Brain microvascular endothelial cell (primary cell): ENCODE measurements at regions not wholly inside any gene's neighbourhood (a gene's known extent, or its start where the extent isn't known, plus 50 kb on each side); places are given as distances from the start of the nearest gene placed in this dataset.
"Not testable (repeated sequence)": the region's sequence is repeated elsewhere in the genome, so short reads cannot be mapped to it uniquely, and the experiment has no call there.

Experiments used
- DNase-seq: peaks from one replicate; pipeline ENCODE4 v3.0.0-alpha.2; 2020
- H3K27ac ChIP-seq: fragments of 250-450 bp; sonication (Bioruptor Pico); 2 replicates; pipeline ENCODE4 v1.5.1; 2020; ENCODE audit warnings: mild to moderate bottlenecking, moderate library complexity
- H3K27me3 ChIP-seq: fragments of 250-450 bp; sonication (Bioruptor Pico); replicated peaks from 2 replicates; pipeline ENCODE4 v1.5.1; 2020; ENCODE audit warnings: mild to moderate bottlenecking
- H3K36me3 ChIP-seq: fragments of 250-450 bp; sonication (Bioruptor Pico); replicated peaks from 2 replicates; pipeline ENCODE4 v1.5.1; 2020; ENCODE audit warnings: mild to moderate bottlenecking
- H3K4me3 ChIP-seq: 2 replicates; pipeline ENCODE4 v1.5.1; 2011; ENCODE audit warnings: low read depth, mild to moderate bottlenecking, control low read depth, low read length, moderate library complexity
- in situ Hi-C: cut with HindIII; loops from 2 replicates; pipeline ENCODE4 v1.10.0; 2017; ENCODE audit warnings: low sequenced_read_pairs, low pct_ligation_motif_present
- TF ChIP-seq, protein P1 (sequence below): IDR thresholded peaks from 2 replicates; pipeline ENCODE4 v1.5.1; 2011; ENCODE audit warnings: low read depth, mild to moderate bottlenecking, moderate library complexity, low read length, control low read depth, inconsistent platforms; ENCODE audit errors: missing control alignments

DNA sequence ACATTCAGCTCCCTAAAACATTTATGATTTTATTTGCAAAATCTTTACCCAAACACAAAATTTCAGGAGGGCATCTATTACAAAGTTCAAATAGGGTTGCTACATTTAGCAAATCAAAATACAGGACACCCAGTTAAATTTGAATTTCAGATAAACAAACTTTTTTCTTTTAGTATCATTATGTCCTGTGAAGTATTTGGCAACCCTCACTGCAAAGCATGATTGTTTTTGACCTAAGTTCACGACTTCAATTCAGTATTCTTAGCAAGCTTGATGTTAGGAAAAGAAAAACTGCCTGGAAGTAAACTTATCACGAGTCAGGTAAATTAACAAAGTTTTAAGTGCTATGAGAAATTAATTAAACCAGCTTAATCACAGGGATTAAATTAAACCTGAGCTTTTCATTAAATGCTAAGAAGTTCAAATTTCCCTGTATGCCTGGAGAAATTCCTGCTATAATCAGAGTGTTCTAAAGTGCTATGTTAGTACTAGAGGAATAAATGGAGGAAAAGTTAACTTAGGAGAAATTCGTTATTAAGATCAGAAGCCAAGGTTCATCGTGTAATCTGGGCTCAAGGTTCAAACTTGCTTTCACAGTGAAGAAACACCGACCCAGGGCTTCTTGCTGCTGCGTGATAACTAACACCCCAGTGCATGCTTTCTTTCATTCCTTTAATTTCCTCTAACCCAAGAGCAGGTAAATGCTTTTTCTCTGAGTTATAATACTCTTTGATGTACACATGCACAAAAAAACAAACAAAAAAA is 298.1 kb downstream of the FOXO1 start:
- no peaks in the 10 kb centered on the region for H3K27me3 ChIP-seq
- no peak overlapping the region for H3K27ac ChIP-seq
- in situ Hi-C loops, result no loop called here
- DNase-seq, result no peak
- H3K36me3 ChIP-seq, result no peaks in the 10 kb centered on the region
- H3K4me3 ChIP-seq, result no peak overlapping the region
- TF ChIP-seq, protein P1, sequence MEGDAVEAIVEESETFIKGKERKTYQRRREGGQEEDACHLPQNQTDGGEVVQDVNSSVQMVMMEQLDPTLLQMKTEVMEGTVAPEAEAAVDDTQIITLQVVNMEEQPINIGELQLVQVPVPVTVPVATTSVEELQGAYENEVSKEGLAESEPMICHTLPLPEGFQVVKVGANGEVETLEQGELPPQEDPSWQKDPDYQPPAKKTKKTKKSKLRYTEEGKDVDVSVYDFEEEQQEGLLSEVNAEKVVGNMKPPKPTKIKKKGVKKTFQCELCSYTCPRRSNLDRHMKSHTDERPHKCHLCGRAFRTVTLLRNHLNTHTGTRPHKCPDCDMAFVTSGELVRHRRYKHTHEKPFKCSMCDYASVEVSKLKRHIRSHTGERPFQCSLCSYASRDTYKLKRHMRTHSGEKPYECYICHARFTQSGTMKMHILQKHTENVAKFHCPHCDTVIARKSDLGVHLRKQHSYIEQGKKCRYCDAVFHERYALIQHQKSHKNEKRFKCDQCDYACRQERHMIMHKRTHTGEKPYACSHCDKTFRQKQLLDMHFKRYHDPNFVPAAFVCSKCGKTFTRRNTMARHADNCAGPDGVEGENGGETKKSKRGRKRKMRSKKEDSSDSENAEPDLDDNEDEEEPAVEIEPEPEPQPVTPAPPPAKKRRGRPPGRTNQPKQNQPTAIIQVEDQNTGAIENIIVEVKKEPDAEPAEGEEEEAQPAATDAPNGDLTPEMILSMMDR, result no peak

DNA sequence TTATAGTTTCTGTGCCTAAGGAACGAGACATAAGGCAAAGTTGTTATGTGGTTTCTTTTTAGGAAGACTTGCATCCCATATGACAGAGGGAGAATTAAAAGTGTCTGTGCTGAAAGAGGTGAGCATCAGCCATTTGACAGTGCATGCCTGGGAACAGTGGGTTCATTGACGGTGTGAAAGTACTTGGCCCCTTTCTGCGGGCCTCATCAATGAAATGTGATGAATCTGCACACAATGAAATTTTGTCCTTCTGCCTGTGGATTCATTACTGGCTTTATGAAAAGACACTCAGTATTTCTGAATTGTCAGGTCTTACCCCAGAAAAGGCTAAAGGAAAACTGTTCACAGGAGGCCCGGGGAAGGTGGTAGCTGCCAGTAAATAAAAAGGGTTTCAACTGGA is 295.8 kb downstream of the FOXO1 start:
- Histone ChIP-seq H3K4me3 (no peak overlapping the region), H3K27ac (no peak overlapping the region), H3K36me3 (no peaks in the 10 kb centered on the region), H3K27me3 (no peaks in the 10 kb centered on the region)
- in situ Hi-C loops, result no loop called here
- TF ChIP-seq, protein P1, result no peak
- no peak for DNase-seq

DNA sequence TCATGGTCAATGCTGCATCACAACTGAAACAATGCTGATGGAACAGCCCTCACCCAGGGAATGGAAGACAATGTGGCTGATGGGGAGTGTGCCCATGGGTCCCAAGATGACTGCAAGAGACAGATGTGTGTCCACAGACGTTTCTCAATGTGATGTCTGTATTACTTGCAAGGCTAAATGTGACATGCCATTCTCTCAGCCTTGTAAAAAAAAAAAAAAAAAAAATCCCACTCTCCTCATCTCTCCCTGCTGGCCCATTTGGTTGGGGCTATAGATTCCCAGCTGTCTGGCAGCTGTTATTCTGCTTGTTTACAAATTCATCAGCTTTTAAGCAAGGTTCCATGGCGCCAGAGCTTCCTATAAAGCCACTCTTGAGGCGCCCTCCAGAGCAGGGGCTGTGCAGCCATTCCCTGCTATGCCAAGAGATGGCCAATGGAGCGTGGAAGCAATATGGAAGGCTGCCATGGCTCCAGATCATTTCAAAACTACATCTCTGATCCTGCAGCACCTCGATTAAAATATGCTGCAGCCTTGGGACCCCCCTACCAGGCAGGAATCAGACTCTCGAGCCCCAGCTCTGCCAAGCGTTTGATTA is 294.8 kb downstream of the FOXO1 start:
- no peaks in the 10 kb centered on the region for H3K27me3 ChIP-seq
- no peaks in the 10 kb centered on the region for H3K36me3 ChIP-seq
- in situ Hi-C loops, result no loop called here
- no peak overlapping the region for H3K4me3 ChIP-seq
- TF ChIP-seq, protein P1, result no peak
- H3K27ac ChIP-seq, result no peak overlapping the region
- DNase-seq, result no peak

DNA sequence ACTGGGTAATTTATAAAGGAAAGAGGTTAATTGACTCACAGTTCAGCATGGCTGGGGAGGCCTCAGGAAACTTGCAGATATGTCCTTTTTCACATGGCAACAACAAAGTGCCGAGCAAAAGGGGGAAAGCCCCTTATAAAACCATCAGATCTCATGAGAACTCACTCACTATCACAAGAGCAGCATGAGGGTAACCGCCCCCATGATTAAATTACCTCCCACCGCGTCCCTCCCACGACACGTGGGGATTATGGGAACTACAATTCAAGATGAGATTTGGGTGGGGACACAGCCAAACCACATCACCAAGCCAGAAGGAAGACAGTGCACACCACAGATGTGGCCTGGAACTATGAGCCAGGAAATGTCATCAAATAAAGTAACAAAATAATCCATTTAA is 292.8 kb downstream of the FOXO1 start:
- H3K27ac ChIP-seq, H3K4me3 ChIP-seq, DNase-seq, H3K36me3 ChIP-seq, H3K27me3 ChIP-seq, in situ Hi-C loops: not testable (repeated sequence)

DNA sequence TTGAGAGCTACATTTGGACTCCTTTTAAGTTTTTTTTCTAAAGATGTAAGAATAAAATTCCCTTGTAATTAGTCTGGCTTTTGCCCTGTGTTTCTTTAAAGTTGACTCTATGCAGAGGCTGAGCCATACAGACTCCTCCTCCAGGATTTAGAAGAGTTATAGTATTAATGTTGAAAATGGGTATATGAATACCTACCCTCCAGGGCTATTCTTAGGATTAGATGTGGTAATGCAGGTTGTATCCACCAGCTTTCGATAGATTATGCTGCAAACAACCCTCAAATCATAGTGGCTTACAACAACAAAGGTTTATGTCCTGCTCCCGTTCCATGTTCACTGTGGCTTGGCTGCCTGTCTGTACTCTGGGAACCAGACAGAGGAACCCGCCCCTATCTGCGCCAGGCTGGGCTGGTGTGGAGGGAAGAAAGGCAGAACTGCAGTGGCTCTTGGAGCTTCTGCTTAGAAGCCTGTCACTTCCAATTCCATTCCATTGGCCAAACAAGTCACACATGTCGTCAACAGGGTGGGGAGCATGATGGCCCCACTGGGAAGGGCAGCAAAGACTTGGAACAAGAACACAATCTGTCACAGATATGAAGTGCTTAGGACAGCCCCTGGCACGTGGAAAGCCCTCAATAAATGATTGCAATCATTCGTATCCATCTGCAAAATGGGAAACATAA is 290.8 kb downstream of the FOXO1 start:
- DNase-seq, result no peak
- TF ChIP-seq, protein P1, result no peak
- Histone ChIP-seq H3K4me3 (no peak overlapping the region), H3K36me3 (no peaks in the 10 kb centered on the region), H3K27me3 (no peaks in the 10 kb centered on the region), H3K27ac (no peak overlapping the region)
- in situ Hi-C loops, result no loop called here

DNA sequence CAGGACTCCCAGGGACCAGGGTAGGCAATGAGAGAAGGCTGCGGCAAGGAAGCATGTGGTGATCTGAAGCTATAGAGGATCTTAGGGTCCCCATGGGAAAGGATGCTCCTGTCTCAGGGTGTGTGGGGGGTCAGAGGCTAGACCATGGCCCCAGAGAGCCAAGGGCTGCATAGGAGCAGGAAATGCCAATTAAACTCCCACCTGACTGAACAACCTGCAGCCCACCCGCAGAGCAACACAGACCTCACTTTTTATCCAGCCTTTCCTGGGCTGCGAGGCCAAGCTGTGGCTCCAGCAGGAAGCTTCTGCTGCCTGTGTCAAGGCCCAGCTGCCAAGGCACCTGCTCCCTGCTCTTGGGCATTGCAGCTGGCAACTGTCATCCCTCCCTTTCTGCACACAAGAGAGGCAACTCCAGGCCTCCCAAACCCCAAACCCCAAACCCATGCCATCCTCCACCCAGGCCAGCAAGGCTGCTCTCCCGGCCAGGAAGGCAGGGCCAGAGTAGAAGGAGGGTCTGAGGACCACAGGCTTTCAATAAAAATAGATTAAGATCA is 290.1 kb downstream of the FOXO1 start:
- Histone ChIP-seq H3K36me3 (no peaks in the 10 kb centered on the region), H3K27me3 (no peaks in the 10 kb centered on the region), H3K27ac (no peak overlapping the region), H3K4me3 (no peak overlapping the region)
- DNase-seq, result no peak
- TF ChIP-seq, protein P1, result no peak
- in situ Hi-C loops, result no loop called here
